Frontal cortex (tissue), 3 donors: ENCODE measurements at regions not wholly inside any gene's neighbourhood (a gene's known extent, or its start where the extent isn't known, plus 50 kb on each side); places are given as distances from the start of the nearest gene placed in this dataset.
"Not testable (repeated sequence)": the region's sequence is repeated elsewhere in the genome, so short reads cannot be mapped to it uniquely, and the experiment has no call there.

Experiments used
- DNase-seq, 2 donors: peaks; one replicate each; pipeline ENCODE4 v3.0.0; 2012; ENCODE audit warnings: low spot score in 2 of 2
- FAIRE-seq: peaks from 2 replicates; lab custom pipeline; 2012; peaks lifted over from hg19 to GRCh38; lab: Jason Lieb, UNC
- donor health status: control.
- donor health status: control.
- donor health status: control.

DNA sequence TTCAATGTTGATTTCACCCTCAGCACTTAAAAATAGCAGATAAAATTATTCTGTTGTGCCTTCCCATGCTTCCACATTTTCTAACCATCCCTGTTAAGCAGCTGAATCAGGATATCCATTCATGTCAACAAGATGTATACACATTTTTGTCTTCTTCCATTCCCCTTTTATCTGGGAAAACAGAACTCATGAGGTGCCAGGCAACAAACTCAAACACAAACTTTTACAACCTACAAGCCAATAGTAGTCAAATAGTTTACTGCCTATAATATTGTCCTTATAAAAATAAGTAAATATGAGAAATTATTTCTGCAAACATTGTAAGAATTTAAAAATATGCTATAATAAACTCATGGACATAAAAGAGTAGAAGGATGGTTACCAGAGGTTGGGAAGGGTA lies 1569.8 kb downstream of the REEP3 start:
- DNase-seq (no peak), FAIRE-seq (no peak)

DNA sequence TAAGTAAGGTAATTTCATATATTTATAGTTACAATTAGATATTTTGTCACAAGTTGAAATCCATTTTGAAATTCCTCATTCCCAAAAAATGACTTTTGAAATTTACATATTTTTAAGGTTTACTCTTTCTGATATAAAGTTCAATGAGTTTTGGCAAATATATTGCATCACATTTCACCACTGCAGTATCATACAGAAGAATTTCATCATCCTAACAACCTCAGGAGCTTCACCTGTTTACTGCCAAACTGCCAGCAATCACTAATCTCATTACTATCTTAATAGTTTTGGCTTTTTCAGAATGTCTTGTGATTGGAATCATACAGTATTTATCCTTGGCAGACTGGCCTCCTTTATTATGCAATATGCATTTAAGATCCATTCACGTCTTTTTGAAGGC lies 1578.9 kb downstream of the REEP3 start:
- no peak for FAIRE-seq
- no peak for DNase-seq

DNA sequence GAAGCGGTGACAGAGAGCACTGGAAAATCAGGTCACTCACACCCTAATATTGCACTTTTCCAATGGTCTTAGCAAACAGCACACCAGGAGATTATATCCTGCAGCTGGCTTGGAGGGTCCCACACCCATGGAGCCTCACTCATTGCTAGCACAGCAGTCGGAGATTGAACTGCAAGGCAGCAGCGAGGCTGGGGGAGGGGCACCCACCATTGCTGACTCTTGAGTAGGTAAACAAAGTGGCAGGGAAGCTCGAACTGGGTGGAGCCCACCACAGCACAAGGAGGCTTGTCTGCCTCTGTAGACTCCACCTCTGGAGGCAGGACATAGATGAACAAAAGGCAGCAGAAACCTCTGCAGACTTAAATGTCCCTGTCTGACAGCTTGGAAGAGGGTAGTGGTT lies 1579.7 kb downstream of the REEP3 start:
- not testable (repeated sequence) for DNase-seq, FAIRE-seq

DNA sequence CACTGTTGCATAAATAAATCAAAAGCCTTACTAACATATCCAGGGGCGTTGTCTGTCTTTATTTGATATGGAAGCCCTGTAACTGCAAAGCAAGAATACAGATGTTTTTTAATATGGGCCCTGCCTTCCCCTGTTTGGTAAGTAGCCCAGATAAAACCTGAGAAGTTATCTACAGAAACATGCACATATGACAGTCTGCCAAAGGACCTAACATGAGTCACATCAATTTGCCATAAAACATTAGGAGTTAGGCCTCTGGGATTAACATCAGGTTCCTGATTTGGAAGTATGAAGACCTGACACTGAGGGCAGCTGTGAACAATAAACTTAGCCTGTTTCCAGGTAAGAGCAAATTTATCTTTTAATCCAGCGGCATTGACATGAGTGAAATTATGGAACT lies 1588.8 kb downstream of the REEP3 start:
- DNase-seq (no peak), FAIRE-seq (no peak)

DNA sequence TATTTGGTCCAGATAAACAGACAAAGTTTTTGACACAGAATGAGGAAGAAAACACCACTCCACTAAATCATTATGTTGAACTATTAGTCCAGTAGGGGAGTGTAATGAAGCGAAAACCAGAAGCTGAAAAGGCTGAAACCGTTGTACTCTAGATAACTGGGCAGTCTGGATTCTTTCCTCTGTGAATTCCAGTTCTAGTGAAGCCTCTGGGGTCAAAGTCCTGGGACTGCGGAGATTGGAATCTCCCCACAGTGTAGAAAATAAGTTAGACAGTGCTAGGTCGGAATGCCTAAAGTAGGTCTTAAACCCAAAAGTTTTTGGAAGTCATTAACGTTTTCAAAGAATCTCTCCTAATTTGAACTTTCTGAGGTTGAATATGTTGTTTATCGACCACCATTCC lies 1589.9 kb downstream of the REEP3 start:
- FAIRE-seq = not testable (repeated sequence)

DNA sequence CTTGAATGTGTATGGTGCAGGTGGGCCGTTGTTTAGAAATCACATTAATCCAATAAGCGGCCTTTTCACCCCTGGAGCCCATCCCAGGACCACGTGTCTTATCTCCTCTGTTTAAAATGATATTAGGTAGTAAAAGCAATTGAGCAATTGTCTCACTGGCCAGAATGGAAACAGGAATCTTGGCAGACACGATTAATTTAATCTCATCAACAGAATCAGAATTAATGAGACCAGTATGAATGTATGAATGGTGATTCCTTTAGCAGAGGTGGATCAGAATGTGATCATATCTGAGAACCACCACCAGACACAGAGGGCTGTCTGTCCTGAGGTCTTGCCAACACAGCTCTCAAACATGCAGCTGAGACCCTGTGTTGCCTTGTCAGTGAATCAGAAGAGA lies 1591.4 kb downstream of the REEP3 start:
- FAIRE-seq (no peak), DNase-seq (no peak)

More for the DNA sequence above, 1589.9 kb downstream of the REEP3 start:
- DNase-seq = not testable (repeated sequence)

DNA sequence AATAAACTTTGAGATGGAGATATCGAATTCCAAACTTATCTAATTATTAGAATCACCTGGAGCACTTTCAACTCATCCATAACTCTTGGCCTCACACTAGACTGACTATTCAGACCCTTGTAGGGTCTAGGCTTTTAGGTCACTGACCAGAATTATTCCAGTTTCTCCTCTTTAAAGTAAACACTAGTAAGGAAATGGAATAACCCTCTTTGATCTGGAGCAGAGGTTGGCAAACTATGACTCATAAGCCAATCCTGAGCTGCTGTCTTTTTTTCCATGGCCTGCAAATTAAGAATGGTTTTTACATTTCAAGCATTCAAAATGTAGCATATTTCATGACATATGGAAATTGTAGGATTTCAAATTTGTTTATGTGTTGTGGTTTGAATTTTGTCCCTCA lies 1601.9 kb downstream of the REEP3 start:
- no peak for FAIRE-seq
- DNase-seq = no peak

DNA sequence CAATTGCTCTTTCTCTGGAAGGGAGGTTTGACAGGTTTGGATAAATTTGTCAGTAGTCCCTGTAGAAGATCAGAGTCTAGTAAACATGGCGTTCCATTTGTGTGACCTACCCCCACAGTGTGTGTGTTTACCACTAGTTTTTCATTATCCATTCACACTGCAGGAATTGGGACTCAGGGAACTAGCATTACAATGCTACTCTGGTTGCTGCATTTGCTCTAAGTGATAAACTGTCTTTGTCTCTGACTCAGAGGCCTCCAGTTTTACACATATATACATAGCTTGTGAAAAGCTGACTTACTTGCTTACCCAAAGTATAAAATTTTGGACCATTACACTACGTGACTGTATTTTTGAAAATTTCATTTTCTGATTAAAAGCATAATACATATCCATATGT lies 1604.0 kb downstream of the REEP3 start:
- no peak for FAIRE-seq

DNA sequence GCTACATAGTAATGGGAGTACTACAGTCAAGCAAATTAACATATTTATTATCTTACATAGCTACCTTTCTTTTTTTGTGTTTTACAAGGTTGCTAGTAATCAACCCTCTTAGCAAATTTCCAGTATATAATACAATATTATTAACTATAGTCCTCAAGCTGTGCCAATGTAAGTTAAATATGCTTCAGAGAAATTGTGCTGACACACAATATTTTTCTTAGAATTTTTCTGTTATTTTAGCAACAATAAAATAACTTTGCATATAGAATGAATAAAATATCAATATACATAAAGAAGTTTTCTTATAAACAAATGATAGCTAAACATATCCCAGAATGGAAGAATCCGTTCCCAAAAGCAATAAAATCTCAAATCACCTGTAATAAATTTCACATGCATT lies 1605.1 kb downstream of the REEP3 start:
- peak; percentile 50 for FAIRE-seq
- DNase-seq = no peak

More for the DNA sequence above, 1604.0 kb downstream of the REEP3 start:
- DNase-seq = no peak

DNA sequence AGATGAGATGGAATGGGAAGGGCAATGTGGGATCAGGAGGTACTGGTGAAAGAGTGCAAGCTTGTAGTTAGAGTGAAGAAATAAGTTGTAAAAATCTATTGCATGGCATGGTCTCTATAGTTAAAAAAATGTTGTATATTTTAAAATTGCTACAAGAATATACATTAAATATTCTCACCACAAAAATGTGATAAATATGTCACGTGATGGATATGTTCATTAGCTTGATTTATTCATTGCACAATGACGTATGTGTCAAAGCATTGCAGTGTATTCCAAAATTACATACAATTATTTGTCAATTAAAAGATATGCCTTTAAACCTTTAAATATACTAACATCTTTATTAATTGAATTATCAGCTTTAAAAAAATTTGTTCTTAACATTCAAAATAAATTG lies 1607.1 kb downstream of the REEP3 start:
- DNase-seq = no peak
- peak; percentile 75 for FAIRE-seq

DNA sequence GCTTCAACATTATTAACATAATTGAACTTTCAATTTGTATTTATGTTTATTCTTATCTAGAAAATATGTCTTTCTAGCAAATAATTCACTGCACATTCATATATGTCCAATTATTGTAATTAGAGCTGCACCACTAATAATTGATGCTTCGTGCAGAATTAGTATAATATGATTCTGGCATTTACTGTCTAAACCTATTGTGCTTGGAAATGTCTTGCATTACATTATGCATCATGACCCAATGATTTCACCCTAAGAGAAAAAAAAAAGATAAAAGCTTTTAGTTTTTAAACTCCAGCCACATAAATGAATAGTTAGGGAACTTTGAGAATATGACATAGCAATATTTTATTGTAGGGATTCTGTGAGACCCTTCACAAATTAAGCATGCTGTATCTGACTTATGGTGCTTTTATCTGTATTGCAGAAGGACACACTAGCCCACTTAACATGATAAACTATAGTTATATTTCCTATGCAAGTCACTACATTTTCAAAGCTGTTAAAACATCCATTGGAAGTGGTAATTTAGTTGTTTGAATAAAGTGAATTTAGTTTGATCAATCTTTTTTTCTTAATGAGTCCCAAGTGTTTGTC lies 1609.1 kb downstream of the REEP3 start:
- DNase-seq (no peak), FAIRE-seq (no peak)

DNA sequence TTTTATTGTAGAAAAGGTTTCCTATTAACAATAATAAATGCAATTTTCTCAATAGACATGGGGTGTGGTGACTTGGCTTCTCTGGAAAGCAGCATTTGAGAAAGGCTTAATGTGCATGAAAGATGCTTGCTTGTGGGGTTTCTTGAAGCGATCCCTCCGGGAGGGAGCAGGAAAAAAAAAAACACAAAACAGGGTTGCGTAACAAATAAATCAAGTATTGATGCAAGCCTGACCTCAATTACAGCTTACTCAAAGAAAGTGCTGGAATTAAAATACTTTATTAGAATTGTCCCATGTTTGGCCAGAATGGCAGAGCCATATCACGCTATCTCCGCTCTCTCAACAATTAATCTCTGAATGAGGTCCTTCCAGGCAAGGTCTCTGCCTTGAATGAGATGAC lies 1612.5 kb downstream of the REEP3 start:
- no peak for DNase-seq

DNA sequence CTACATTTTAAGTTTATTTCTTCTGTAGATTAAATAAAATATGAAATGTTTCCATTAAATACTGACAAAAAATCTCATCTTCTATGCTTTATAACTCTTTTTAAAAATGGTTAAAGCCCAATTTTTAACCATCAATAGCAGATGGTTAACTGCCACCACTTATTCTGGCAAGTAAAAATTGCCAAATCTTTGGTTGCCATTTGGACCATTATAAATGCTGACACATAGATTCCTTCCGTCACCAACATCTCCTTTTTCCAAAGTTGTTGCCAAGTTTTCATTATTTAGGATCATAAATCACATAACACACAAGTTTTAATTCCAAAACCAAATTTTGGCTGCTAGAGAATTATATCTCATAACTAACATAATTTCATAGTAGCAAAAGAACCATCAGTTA lies 1614.3 kb downstream of the REEP3 start:
- FAIRE-seq (no peak), DNase-seq (no peak)

More for the DNA sequence above, 1612.5 kb downstream of the REEP3 start:
- no peak for FAIRE-seq

DNA sequence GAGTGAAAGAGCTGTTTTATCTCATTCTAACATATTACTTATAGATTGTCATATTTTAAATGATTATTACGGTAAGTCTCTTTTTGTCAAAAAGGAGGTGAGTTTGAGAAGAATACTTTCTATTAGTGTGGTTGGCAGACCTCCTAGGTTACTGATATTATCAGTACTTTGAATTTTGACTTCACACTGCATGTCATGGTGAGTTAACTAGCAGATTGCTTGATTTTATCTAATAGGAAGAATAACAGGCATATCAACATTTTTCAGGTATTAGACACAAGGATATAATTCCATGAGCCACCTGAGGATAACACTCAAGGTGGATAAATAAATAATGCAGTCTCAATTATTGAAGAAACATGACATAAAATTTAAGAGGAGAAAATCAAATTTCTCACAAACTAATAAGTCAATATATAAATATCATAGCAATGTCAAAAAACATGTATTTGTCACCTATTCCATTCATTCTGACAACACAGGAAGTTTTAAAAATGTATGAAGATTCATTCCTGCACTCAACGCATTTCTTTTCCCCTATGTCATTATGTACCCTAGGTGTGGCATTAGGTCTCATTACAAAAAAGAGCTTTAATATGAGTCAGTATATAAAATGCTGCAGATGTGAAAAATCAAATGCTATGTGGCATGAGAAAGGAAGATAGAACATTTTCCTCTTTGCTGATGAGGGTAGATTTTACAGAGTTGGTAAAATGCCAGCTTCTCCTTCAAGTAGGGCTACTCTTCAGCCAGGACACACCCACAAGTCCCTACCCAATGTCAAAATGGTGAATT lies 1621.6 kb downstream of the REEP3 start:
- no peak for DNase-seq
- no peak for FAIRE-seq

DNA sequence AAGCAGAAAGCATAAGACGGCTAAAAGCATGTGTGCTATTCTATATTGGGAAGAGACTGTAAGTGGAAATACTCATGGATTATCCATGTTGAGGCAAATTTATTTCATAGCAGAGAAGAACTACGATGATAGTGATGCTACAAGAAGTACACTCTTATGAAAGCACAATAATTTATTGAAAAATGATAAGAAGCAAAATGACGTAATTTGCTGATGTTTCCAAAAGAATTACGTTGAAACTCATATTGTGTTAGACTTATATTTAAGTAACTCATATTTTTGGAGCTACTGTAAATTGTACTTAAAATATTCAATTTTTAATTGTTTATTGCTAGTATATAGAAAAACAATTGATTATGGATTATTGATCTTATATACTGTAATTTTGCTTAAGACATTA lies 1622.5 kb downstream of the REEP3 start:
- FAIRE-seq = no peak
- no peak for DNase-seq

DNA sequence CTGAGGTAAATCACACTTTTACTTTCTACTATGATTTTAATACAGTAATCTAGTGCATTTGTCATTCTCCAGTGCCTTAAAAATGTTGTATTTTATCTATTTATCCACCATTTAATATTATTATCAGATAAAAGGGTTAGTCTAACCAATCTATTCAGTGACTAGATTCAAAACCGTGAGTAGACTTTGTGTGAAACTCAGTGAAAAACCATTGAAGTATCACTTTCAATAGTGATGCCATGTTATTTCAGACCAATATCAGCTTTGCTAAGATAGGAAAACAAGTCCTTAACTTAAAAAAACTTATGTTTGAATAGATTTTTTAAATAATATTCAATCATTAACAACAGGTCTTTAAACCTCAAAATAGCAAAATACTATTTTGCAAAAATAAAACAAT lies 1628.7 kb downstream of the REEP3 start:
- FAIRE-seq (no peak), DNase-seq (no peak)

DNA sequence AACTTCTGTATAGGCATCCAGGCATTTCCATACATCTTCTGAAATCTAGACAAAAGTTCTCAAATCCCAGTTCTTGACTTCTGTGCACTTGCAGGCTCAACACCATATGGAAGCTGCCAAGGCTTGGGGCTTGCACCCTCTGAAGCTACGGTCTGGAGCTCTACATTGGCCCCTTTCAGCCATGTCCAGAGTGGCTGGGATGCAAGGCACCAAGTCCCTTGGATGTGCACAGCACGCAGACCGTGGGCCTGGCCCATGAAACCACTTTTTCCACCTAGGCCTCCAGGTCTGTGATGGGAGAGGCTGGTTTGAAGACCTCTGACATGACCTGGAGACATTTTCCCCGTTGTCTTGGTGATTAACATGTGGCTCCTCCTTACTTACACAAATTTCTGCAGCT lies 1645.1 kb downstream of the REEP3 start:
- no peak for FAIRE-seq
- DNase-seq = no peak

DNA sequence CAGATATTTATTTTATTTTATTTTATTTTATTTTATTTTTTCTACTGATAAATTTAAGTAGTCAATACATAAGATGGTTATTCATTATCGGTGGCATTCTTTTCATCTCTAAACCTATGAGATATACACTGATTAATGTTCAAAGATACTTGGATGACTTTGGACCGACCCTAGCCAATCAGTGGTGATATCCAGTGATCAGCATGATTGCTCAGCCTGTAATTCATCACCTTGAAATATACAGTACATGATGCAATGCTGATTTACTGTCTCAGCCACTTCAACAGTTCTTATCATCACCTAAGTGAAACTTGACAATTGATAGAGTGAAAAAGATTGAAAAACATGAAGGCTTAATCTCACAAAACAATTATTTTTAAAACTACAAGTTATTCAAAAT lies 1651.0 kb downstream of the REEP3 start:
- DNase-seq (no peak), FAIRE-seq (no peak)

DNA sequence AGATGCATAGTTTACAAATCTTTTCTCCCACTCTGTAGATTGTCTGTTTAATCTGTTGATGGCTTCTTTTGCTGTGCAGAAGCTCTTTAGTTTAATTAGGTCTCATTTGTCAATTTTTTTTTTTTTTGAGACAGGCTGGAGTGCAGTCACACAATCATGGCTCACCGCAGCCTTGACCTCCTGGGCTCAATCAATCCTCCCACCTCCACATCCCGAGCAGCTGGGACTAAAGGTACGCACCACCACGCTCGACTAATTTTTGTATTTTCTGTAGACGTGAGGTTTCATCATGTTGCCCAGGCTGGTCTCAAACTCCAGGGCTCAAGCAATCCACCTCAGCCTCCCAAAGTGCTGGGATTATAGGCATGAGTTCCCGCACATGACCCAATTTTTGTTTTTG lies 1655.8 kb downstream of the REEP3 start:
- no peak for FAIRE-seq
- DNase-seq = no peak

DNA sequence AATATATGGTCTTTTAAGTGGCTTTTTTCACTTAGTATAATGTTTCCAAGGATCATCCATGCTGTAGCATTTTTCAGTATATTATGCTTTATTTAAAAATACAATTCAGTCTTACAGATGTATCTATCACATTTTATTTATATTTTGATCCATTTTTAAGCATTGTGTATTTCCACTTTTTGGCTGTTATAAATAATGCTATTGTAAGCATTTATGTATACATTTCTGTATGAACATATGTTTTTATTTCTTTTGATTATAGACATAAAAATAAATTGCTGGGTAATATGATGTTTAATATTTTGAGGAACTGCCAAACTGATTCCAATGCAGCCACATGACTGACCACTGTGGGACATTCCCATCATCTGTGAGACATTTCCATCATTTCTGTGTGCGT lies 1662.0 kb downstream of the REEP3 start:
- DNase-seq (no peak), FAIRE-seq (no peak)

DNA sequence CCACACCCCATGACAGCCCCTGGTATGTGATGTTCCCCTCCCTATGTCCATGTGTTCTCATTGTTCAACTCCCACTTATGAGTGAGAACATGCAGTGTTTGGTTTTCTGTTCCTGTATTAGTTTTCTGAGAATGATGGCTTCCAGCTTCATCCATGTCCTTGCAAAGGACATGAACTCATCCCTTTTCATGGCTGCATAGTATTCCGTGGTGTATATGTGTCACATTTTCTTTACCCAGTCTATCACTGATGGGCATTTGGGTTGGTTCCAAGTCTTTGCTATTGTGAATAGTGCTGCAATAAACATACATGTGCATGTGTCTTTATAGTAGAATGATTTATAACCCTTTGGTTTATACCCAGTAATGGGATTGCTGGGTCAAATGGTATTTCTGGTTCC lies 1665.5 kb downstream of the REEP3 start:
- DNase-seq, FAIRE-seq: not testable (repeated sequence)

DNA sequence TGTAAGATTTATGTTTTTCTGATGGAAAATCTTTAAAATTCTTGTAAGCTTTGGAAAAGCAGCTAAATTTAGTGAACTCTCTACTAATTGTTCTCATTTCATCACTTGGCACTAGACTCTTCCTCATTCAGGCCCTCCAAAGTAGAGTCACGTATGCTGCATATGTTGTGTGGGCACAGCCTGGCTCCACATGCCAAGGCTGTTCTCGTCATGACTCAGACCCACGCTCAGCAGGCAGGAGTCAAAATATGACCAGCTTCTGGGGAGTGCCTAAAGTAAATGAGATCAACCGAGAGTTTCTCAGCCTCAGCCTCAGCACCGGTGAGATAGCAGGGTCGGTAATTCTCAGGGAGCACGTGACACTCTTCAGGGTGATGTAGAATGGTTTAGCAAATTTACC lies 1672.9 kb downstream of the REEP3 start:
- FAIRE-seq = no peak
- no peak for DNase-seq
